Kidney tubule cell (primary cell): ENCODE measurements at regions not wholly inside any gene's neighbourhood (a gene's known extent, or its start where the extent isn't known, plus 50 kb on each side); places are given as distances from the start of the nearest gene placed in this dataset.
"Not testable (repeated sequence)": the region's sequence is repeated elsewhere in the genome, so short reads cannot be mapped to it uniquely, and the experiment has no call there.

Source experiments
- DNase-seq: peaks from one replicate; pipeline ENCODE4 v3.0.0-alpha.2; 2018; ENCODE audit warnings: low spot score

GRCh38 chr12:46670636-46671035, 155.2 kb downstream of the SLC38A4 start:
- DNase-seq = no peak

- DNase-seq = no peak
Measured at GRCh38 chr12:46669720-46670119, 156.1 kb downstream of the SLC38A4 start.

GRCh38 chr12:46667551-46667950, 158.2 kb downstream of the SLC38A4 start:
- DNase-seq = no peak

GRCh38 chr12:46664761-46665287, 161.0 kb downstream of the SLC38A4 start:
- peak; percentile 86 for DNase-seq

- DNase-seq = no peak
Measured at GRCh38 chr12:46663318-46663717, 162.5 kb downstream of the SLC38A4 start.

- DNase-seq = peak; percentile 76
Measured at GRCh38 chr12:46661110-46661845, 164.5 kb downstream of the SLC38A4 start.

GRCh38 chr12:46660719-46661109, 165.1 kb downstream of the SLC38A4 start:
- DNase-seq = no peak

- no peak for DNase-seq
Measured at GRCh38 chr12:46660276-46660675, 165.5 kb downstream of the SLC38A4 start.

- DNase-seq = no peak
Measured at GRCh38 chr12:46659824-46660223, 166.0 kb downstream of the SLC38A4 start.

- no peak for DNase-seq
Measured at GRCh38 chr12:46659032-46659650, 166.7 kb downstream of the SLC38A4 start.

- DNase-seq = peak; percentile 33
Measured at GRCh38 chr12:46657453-46658411, 168.1 kb downstream of the SLC38A4 start.

GRCh38 chr12:46655984-46656383, 169.8 kb downstream of the SLC38A4 start:
- not testable (repeated sequence) for DNase-seq

GRCh38 chr12:46653311-46653710, 172.5 kb downstream of the SLC38A4 start:
- no peak for DNase-seq

GRCh38 chr12:46652692-46653091, 173.1 kb downstream of the SLC38A4 start:
- DNase-seq = no peak

- DNase-seq = no peak
Measured at GRCh38 chr12:46650688-46651087, 175.1 kb downstream of the SLC38A4 start.

GRCh38 chr12:46649433-46649832, 176.4 kb downstream of the SLC38A4 start:
- no peak for DNase-seq

- DNase-seq = peak; percentile 3
Measured at GRCh38 chr12:46647034-46647433, 178.8 kb downstream of the SLC38A4 start.

- DNase-seq = not testable (repeated sequence)
Measured at GRCh38 chr12:46641649-46642048, 184.1 kb downstream of the SLC38A4 start.

GRCh38 chr12:46635818-46636217, 190.0 kb downstream of the SLC38A4 start:
- DNase-seq = no peak

GRCh38 chr12:46629331-46630229, 196.2 kb downstream of the SLC38A4 start:
- DNase-seq = peak; percentile 79

- DNase-seq = no peak
Measured at GRCh38 chr12:46628176-46628575, 197.6 kb downstream of the SLC38A4 start.
